Neural cell (in vitro differentiated cells): ENCODE measurements at regions not wholly inside any gene's neighbourhood (a gene's known extent, or its start where the extent isn't known, plus 50 kb on each side); places are given as distances from the start of the nearest gene placed in this dataset.
"Not testable (repeated sequence)": the region's sequence is repeated elsewhere in the genome, so short reads cannot be mapped to it uniquely, and the experiment has no call there.

Experiments used
- MXI1 ChIP-seq: fragments of 450-650 bp; conservative IDR thresholded peaks from 2 replicates; pipeline ENCODE4 v1.6.1; 2014; ENCODE audit warnings: antibody characterized with exemption, mild to moderate bottlenecking; ENCODE audit not compliant: poor library complexity, severe bottlenecking
- RAD21 ChIP-seq: fragments of 450-650 bp; conservative IDR thresholded peaks from 2 replicates; pipeline ENCODE4 v1.6.1; 2014; ENCODE audit warnings: antibody characterized with exemption, mild to moderate bottlenecking, moderate library complexity
- SMC3 ChIP-seq: fragments of 450-650 bp; conservative IDR thresholded peaks from 2 replicates; pipeline ENCODE4 v1.6.1; 2014; ENCODE audit warnings: antibody characterized with exemption, mild to moderate bottlenecking, moderate library complexity; ENCODE audit not compliant: poor library complexity
- TAF1 ChIP-seq: IDR thresholded peaks from 2 replicates; pipeline ENCODE4 v1.6.1; 2012; ENCODE audit warnings: low read depth
- TF ChIP-seq, protein P1 (sequence below): fragments of 450-650 bp; IDR thresholded peaks from 2 replicates; pipeline ENCODE4 v1.5.1; 2014; ENCODE audit warnings: antibody characterized with exemption, mild to moderate bottlenecking, moderate library complexity; ENCODE audit not compliant: poor library complexity, severe bottlenecking

DNA sequence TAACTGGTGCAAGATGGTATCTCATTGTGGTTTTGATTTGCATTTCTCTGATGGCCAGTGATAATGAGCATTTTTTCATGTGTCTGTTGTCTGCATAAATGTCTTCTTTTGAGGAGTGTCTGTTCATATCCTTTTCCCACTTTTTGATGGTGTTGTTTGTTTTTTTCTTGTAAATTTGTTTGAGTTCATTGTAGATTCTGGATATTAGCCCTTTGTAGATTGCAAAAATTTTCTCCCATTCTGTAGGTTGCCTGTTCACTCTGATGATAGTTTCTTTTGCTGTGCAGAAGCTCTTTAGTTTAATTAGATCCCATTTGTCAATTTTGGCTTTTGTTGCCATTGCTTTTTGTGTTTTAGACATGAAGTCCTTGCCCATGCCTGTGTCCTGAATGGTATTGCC, 256.9 kb downstream of the FOXG1 start:
- TF ChIP-seq TAF1, MXI1, SMC3, RAD21: not testable (repeated sequence)
- TF ChIP-seq, protein P1, sequence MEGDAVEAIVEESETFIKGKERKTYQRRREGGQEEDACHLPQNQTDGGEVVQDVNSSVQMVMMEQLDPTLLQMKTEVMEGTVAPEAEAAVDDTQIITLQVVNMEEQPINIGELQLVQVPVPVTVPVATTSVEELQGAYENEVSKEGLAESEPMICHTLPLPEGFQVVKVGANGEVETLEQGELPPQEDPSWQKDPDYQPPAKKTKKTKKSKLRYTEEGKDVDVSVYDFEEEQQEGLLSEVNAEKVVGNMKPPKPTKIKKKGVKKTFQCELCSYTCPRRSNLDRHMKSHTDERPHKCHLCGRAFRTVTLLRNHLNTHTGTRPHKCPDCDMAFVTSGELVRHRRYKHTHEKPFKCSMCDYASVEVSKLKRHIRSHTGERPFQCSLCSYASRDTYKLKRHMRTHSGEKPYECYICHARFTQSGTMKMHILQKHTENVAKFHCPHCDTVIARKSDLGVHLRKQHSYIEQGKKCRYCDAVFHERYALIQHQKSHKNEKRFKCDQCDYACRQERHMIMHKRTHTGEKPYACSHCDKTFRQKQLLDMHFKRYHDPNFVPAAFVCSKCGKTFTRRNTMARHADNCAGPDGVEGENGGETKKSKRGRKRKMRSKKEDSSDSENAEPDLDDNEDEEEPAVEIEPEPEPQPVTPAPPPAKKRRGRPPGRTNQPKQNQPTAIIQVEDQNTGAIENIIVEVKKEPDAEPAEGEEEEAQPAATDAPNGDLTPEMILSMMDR = not testable (repeated sequence)
